B cell (primary cell): ENCODE measurements at regions not wholly inside any gene's neighbourhood (a gene's known extent, or its start where the extent isn't known, plus 50 kb on each side); places are given as distances from the start of the nearest gene placed in this dataset.

Experiments used
- ATAC-seq: fragments of 200-7000 bp; cut with Tn5 transposase; one replicate; pipeline ENCODE4 v1.10.0; 2021; ENCODE audit warnings: low read depth, mild to moderate bottlenecking, moderate number of reproducible peaks, moderate library complexity
- CTCF ChIA-PET: fragments of 350-600 bp; sonication (Branson Sonifier 250); formaldehyde crosslinking; loops from one replicate; lab custom pipeline; 2021; ENCODE audit warnings: antibody characterized with exemption, inconsistent platforms; lab: Charles Lee
- POLR2A ChIA-PET: fragments of 350-600 bp; sonication (Branson Sonifier 250); formaldehyde crosslinking; loops from one replicate; lab custom pipeline; 2021; ENCODE audit warnings: antibody characterized with exemption; lab: Charles Lee
- DNase-seq: peaks from one replicate; pipeline ENCODE4 v3.0.0; 2013
- H2AFZ ChIP-seq: 2 replicates; pipeline ENCODE4 v1.6.1; 2012; ENCODE audit warnings: mild to moderate bottlenecking, low read depth, low read length; ENCODE audit not compliant: insufficient read depth, poor library complexity, severe bottlenecking
- H3K27ac ChIP-seq, 2 donors: 1 replicate in 1 of 2; 2 replicates in 1 of 2; pipeline ENCODE4 v1.5.1; 2012 to 2013; ENCODE audit warnings: low read length in 2 of 2, mild to moderate bottlenecking in 2 of 2, moderate library complexity in 1 of 2
- H3K27me3 ChIP-seq, 4 experiments: fragments of 200-600 bp in 1 of 4; sonication (generic) in 1 of 4; replicated peaks in 1 of 4; 1 replicate in 2 of 4; 2 replicates in 2 of 4; pipeline versions ENCODE4 v1.6.1 to v1.7.0; 2013 to 2016; ENCODE audit warnings: low read length in 3 of 4, mild to moderate bottlenecking in 2 of 4, mixed read lengths in 1 of 4, moderate library complexity in 1 of 4; ENCODE audit not compliant: insufficient read depth in 4 of 4, control insufficient read depth in 3 of 4; ENCODE audit errors: control extremely low read depth in 1 of 4
- H3K36me3 ChIP-seq, 2 experiments: replicated peaks in 1 of 2; 1 replicate in 1 of 2; 2 replicates in 1 of 2; pipeline versions ENCODE4 v1.6.1 to v1.7.1; 2013; ENCODE audit warnings: low read length in 1 of 2; ENCODE audit not compliant: insufficient read depth in 2 of 2, control insufficient read depth in 1 of 2; ENCODE audit errors: control extremely low read depth in 1 of 2, extremely low read depth in 1 of 2
- H3K4me1 ChIP-seq, 2 donors: fragments of 200-600 bp in 1 of 2; sonication (generic) in 1 of 2; 1 replicate in 1 of 2; 2 replicates in 1 of 2; pipeline versions ENCODE4 v1.5.1 to v1.6.1; 2013 to 2017; ENCODE audit warnings: low read length in 2 of 2; ENCODE audit not compliant: control insufficient read depth in 2 of 2, insufficient read depth in 2 of 2
- H3K4me2 ChIP-seq: replicated peaks from 2 replicates; pipeline ENCODE3; 2012; ENCODE audit warnings: mild to moderate bottlenecking, low read depth, low read length; ENCODE audit not compliant: poor library complexity, severe bottlenecking
- H3K4me3 ChIP-seq, 5 experiments: fragments of 200-600 bp in 1 of 5; sonication (generic) in 1 of 5; 1 replicate in 3 of 5; 2 replicates in 2 of 5; pipeline versions ENCODE4 v1.5.1 to v1.7.0; 2011 to 2016; ENCODE audit warnings: low read length in 4 of 5, mild to moderate bottlenecking in 4 of 5, low read depth in 2 of 5, control low read depth in 1 of 5, moderate library complexity in 1 of 5; ENCODE audit not compliant: insufficient read depth in 1 of 5; ENCODE audit errors: control extremely low read depth in 1 of 5, extremely low read depth in 1 of 5
- H3K79me2 ChIP-seq: fragments of 200-600 bp; sonication (generic); one replicate; pipeline ENCODE4 v1.6.0; 2016; ENCODE audit warnings: low read length; ENCODE audit not compliant: control insufficient read depth, insufficient read depth
- H3K9ac ChIP-seq: fragments of 200-600 bp; sonication (generic); 2 replicates; pipeline ENCODE4 v1.6.1; 2017; ENCODE audit warnings: mild to moderate bottlenecking, low read length, moderate library complexity
- H3K9me3 ChIP-seq, 3 donors: one replicate each; pipeline versions ENCODE4 v1.6.1 to v1.7.1; 2013; ENCODE audit warnings: low read length in 2 of 3; ENCODE audit not compliant: control insufficient read depth in 2 of 3, insufficient read depth in 1 of 3; ENCODE audit errors: control extremely low read depth in 1 of 3
- H4K20me1 ChIP-seq: 2 replicates; pipeline ENCODE4 v1.6.0; 2012; ENCODE audit warnings: mild to moderate bottlenecking, low read length; ENCODE audit not compliant: insufficient read depth, control insufficient read depth, poor library complexity, severe bottlenecking
- H3K27ac Mint-ChIP-seq: one replicate; pipeline ENCODE4 v1.8.0; 2021; ENCODE audit warnings: mixed read lengths
- H3K27me3 Mint-ChIP-seq: one replicate; pipeline ENCODE4 v1.8.0; 2021; ENCODE audit warnings: mixed read lengths
- H3K4me1 Mint-ChIP-seq: one replicate; pipeline ENCODE4 v1.8.0; 2021; ENCODE audit warnings: mixed read lengths
- H3K4me3 Mint-ChIP-seq: one replicate; pipeline ENCODE4 v1.8.0; 2021; ENCODE audit warnings: mixed read lengths
- H3K9me3 Mint-ChIP-seq: one replicate; pipeline ENCODE4 v1.8.0; 2022; ENCODE audit warnings: mixed read lengths; ENCODE audit not compliant: insufficient read depth
- CTCF ChIP-seq: fragments of 200-600 bp; IDR thresholded peaks from one replicate; pipeline ENCODE4 v1.8.0; 2022; ENCODE audit warnings: antibody characterized with exemption, mild to moderate bottlenecking
- EZH2 ChIP-seq: IDR thresholded peaks from 2 replicates; pipeline ENCODE4 v1.6.1; 2012; ENCODE audit warnings: borderline replicate concordance, low read depth, mild to moderate bottlenecking, moderate library complexity, low read length; ENCODE audit not compliant: insufficient read depth, poor library complexity, severe bottlenecking
- WGBS: methylation state at CpG from one replicate; pipeline ENCODE4 v1.1.5; 2013; ENCODE audit warnings: missing lambda C conversion rate; ENCODE audit not compliant: insufficient coverage; 5-methylcytosine and 5-hydroxymethylcytosine counted together
- intact Hi-C: fragments of 100-400 bp; cut with micrococcal nuclease; formaldehyde crosslinking; loops from one replicate; pipeline ENCODE4 v1.10.0; 2022

- TF ChIP-seq EZH2, result no peak
- TF ChIP-seq CTCF, result no peak
- ChIA-PET CTCF (no interaction called here), POLR2A (no interaction called here)
- H4K20me1 ChIP-seq, result no peaks in the 10 kb centered on the region
- Mint-ChIP-seq H3K27ac (no peak overlapping the region), H3K9me3 (no peaks in the 10 kb centered on the region), H3K4me1 (no peaks in the 10 kb centered on the region), H3K4me3 (no peak overlapping the region), H3K27me3 (no peaks in the 10 kb centered on the region)
- H3K9ac ChIP-seq, result no peak overlapping the region
- H3K79me2 ChIP-seq, result no peaks in the 10 kb centered on the region
- H3K4me1 ChIP-seq, result no peaks in the 10 kb centered on the region
- no peaks in the 10 kb centered on the region for H3K27me3 ChIP-seq
- no peak overlapping the region for H3K27ac ChIP-seq
- no peak overlapping the region for H2AFZ ChIP-seq
- no peak for DNase-seq
- no peak overlapping the region for H3K4me3 ChIP-seq
- no peak overlapping the region for H3K4me2 ChIP-seq
- intact Hi-C loops, result no loop called here
- ATAC-seq, result no peak
- 100% methylated on average over 3 of the region's 4 CpGs for WGBS
- no peaks in the 10 kb centered on the region for H3K36me3 ChIP-seq
- H3K9me3 ChIP-seq, result no peaks in the 10 kb centered on the region
Observed at GRCh38 chr3:22115581-22115980, 364.6 kb upstream of the ZNF385D start.

DNA sequence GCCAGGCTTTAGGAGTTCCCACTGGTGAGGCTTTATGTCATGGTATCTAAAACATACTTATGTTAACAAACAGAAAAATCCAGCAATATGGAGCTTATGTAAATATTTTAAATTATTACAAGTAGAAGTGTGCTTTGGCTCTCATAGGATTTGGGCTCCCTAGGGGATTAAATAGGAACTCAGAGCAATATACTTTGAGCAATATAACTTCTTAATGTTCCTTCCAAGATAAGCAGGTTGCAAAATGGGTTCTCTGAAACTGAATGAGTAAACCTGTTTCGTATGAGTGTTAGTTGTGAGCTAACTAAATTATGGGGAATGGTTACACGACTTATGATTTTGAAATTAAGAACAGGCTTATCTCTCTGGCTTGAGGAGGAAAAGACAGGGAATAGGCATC is 366.1 kb upstream of the ZNF385D start:
- H2AFZ ChIP-seq, result no peak overlapping the region
- TF ChIP-seq CTCF, result no peak
- no peak for TF ChIP-seq EZH2
- H3K9ac ChIP-seq, result no peak overlapping the region
- no peaks in the 10 kb centered on the region for H3K4me1 Mint-ChIP-seq
- ChIA-PET CTCF (interaction anchor here (1.0 to 1.1 kb wide), 2 partner anchors 25 to 26 kb away, joined by 3 to 4 read pairs; no protein-coding TSS in a partner anchor), POLR2A (no interaction called here)
- H3K9me3 Mint-ChIP-seq, result no peaks in the 10 kb centered on the region
- DNase-seq, result no peak
- H3K36me3 ChIP-seq, result no peaks in the 10 kb centered on the region
- H3K4me3 Mint-ChIP-seq, result no peak overlapping the region
- H3K4me1 ChIP-seq, result no peaks in the 10 kb centered on the region
- no peaks in the 10 kb centered on the region for H3K79me2 ChIP-seq
- H3K4me3 ChIP-seq, result no peak overlapping the region
- WGBS, result 100% methylated on average over 1 of the region's 2 CpGs
- no peaks in the 10 kb centered on the region for H4K20me1 ChIP-seq
- no peak overlapping the region for H3K27ac Mint-ChIP-seq
- H3K27me3 Mint-ChIP-seq, result no peaks in the 10 kb centered on the region
- ATAC-seq, result no peak
- H3K27ac ChIP-seq, result no peak overlapping the region
- intact Hi-C loops, result no loop called here
- no peaks in the 10 kb centered on the region for H3K27me3 ChIP-seq
- no peaks in the 10 kb centered on the region for H3K9me3 ChIP-seq
- no peak overlapping the region for H3K4me2 ChIP-seq
